GM12891 (cell line): ENCODE measurements at regions not wholly inside any gene's neighbourhood (a gene's known extent, or its start where the extent isn't known, plus 50 kb on each side); places are given as distances from the start of the nearest gene placed in this dataset.

ENCODE experiments used
- PAX5 ChIP-seq: IDR thresholded peaks from 2 replicates; pipeline ENCODE4 v1.6.1; 2011; ENCODE audit warnings: low read length, moderate library complexity, mild to moderate bottlenecking; ENCODE audit not compliant: insufficient read depth, severe bottlenecking
- POLR2A ChIP-seq: IDR thresholded peaks from 2 replicates; pipeline ENCODE4 v1.6.1; 2011; ENCODE audit warnings: low read depth, low read length, control low read depth
- POLR2AphosphoS5 ChIP-seq: IDR thresholded peaks from 2 replicates; pipeline ENCODE4 v1.6.1; 2011; ENCODE audit warnings: low read depth, low read length, control low read depth
- POU2F2 ChIP-seq: IDR thresholded peaks from 2 replicates; pipeline ENCODE4 v1.6.1; 2011; ENCODE audit warnings: low read depth, mild to moderate bottlenecking, control low read depth, low read length, moderate library complexity
- SPI1 ChIP-seq: IDR thresholded peaks from 2 replicates; pipeline ENCODE4 v1.6.1; 2011; ENCODE audit warnings: low read depth, low read length, control low read depth
- TAF1 ChIP-seq: IDR thresholded peaks from 2 replicates; pipeline ENCODE4 v1.6.1; 2011; ENCODE audit warnings: low read depth, low read length, control low read depth

GRCh38 chr7:41065663-41066062 is 637.2 kb downstream of the INHBA start:
- no peak for TF ChIP-seq POLR2A
- no peak for TF ChIP-seq SPI1
- no peak for TF ChIP-seq POLR2AphosphoS5
- no peak for TF ChIP-seq TAF1
- no peak for TF ChIP-seq PAX5
- no peak for TF ChIP-seq POU2F2
